SK-N-MC (cell line): ENCODE measurements at regions not wholly inside any gene's neighbourhood (a gene's known extent, or its start where the extent isn't known, plus 50 kb on each side); places are given as distances from the start of the nearest gene placed in this dataset.

Experiments
- EZH2 ChIP-seq: fragments of 200-600 bp; sonication (generic); IDR thresholded peaks from one replicate; pipeline ENCODE4 v1.6.1; 2017; ENCODE audit warnings: antibody characterized with exemption
- POLR2AphosphoS5 ChIP-seq: IDR thresholded peaks from 2 replicates; pipeline ENCODE4 v1.6.1; 2012; ENCODE audit warnings: mild to moderate bottlenecking, low read depth, low read length, borderline replicate concordance

GRCh38 chr12:58349161-58349560, 407.8 kb downstream of the ATP23 start:
- TF ChIP-seq POLR2AphosphoS5 (no peak), EZH2 (no peak)
